GM18861 (cell line): ENCODE measurements at regions not wholly inside any gene's neighbourhood (a gene's known extent, or its start where the extent isn't known, plus 50 kb on each side); places are given as distances from the start of the nearest gene placed in this dataset.
"Not testable (repeated sequence)": the region's sequence is repeated elsewhere in the genome, so short reads cannot be mapped to it uniquely, and the experiment has no call there.

Source experiments
- ATAC-seq: cut with Tn5 transposase; IDR thresholded peaks from one replicate; pipeline ENCODE4 v1.9.1; 2021; ENCODE audit not compliant: unreplicated experiment

DNA sequence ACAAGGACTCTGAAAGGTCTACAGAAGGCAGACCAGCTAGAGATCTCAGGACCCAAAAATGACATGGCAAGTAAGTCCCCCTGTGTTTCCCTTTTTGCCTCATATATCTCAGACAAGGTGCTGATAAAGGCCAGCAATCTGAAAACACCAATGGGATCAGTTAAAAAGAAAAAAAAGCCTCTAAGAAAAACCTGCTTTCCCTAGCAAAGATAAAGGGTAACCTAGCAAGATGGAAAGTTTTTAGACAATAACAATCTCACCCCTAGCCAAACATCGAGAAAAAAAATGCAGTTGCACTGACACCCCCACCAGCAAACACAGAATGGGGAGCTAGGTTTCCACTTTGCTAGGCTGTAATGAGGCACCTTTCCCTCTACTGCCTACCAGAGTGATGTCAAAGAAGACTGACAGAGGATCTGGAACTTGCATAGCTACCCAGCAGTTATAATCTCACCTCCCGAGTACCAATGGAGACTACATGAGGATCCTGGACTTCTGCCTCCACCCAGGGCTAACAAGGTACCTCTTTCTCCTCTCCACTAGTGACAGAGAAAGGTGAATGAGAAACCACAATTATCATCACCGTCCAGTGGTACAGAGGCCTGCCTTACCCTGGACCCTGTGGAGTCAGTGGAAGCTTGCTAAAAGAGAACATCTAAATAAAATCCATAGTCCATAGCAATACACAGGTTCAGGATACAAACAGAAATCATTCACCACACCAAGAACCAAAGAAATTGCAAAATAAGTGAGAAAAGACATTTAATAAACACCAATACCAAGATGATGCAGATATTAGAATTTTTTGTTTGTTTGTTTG is 240.8 kb downstream of the ARHGAP12 start:
- ATAC-seq: no peak

GRCh38 chr10:31686599-31686998 is 242.0 kb downstream of the ARHGAP12 start:
- no peak for ATAC-seq

GRCh38 chr10:31683682-31684081 is 244.9 kb downstream of the ARHGAP12 start:
- ATAC-seq: no peak

GRCh38 chr10:31679936-31680335 is 248.7 kb downstream of the ARHGAP12 start:
- no peak for ATAC-seq

DNA sequence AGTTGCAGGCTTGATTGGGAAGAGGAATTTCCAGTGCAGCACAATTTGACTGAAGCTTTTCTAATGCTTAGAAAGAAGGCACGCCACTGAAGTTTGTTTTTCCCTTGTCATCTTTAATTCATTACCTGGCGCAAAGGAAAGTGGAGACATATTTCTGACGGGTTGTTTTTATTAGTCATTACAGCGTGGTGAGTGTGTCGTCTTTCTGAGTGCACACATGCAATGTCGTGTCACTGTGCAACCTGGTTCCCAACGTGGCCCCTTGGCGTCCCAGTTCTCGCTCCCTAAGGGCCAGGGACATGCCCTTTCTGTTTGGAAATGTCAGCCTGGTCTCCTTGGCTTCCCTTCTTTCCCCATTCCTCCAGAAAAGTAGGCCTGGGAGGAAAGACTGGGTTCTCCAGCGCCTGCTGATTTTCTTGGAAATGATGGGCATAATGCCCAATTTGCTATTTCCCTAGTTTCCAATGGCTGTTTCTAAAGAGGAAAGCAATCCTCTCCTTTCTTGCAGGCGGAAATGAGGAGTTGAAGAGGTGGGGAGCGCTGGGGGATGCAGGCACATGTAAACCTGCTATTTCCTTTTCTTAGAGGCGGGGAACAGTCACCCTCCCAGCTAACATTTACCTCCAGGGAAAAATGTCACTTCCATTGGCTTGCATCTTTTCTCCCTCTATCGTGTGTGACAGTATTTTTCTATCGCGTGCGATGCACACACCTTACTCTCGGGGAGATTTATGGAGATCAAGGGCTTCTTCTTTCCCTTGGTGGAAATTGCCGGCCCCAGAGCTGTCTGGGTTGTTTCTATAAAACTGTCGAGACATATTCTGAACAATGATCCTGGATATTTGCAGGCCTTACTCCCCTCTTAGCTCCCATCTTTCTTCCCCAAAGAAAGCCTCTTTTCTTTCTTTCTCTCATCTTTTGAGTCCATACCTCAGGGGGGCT is 249.8 kb downstream of the ARHGAP12 start:
- no peak for ATAC-seq

- ATAC-seq: no peak
Observed at GRCh38 chr10:31678139-31678536, 250.5 kb downstream of the ARHGAP12 start.

DNA sequence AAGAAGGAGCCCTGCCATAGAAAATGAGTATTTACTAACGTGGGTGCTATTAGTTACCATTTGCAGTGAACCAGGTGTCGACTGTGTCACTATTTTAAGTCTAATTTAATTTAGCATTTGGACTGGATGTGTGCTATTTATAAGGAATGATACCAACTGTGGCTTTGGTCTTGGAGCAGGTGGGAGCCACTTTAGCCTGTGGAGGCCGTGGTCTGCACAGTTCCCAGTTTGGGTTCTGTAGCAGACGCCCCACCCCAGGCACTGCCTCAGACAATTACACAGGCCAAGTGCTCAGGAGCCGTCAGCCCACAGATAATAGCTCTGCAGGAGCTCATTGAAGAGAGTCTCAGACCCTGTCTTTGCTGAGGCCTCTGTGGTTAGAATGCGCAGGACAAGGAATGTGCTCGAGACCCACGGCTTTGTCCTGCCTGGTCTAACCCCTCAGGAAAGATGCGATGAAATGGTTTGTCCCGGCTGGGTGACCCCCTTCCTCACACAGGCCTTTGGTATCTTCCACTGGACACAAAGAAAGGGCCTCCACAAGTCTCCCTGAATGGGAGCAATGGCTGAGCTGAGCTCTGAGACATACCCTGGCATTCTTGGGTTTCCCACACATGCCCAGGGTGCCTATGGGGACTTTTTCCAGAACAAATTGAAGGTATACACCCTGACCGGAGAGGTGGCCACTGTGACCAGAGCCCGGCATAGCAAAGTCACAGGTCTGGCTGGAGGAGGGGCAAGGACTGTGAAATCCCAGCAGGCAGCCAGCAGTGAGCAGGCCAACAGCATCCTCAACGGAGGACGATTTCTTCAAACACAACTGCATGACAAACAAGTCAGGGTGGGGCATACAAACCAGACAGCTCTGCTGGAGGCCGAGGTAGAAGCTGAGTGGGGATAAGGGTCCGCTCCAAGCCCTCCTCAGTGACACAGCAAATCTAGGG is 251.2 kb downstream of the ARHGAP12 start:
- no peak for ATAC-seq

DNA sequence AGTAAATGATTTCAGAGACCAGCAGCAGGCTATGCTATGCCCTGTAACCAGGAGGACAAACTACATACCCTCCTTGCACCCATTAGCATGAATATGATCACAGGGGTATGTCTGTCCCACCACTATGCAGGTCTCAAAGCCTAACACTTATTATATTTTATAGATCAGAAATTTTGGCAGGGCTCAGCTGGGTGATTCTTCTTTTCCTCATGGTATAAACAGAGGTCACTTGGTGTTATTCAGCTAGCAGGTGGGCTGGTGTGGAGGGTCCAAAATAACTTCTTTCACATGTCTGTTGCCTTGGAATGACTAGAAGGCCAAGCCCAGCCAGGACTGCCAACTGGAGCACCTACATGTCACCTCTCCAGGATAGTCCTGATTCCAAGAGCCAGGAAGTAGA is 252.9 kb downstream of the ARHGAP12 start:
- ATAC-seq: no peak

DNA sequence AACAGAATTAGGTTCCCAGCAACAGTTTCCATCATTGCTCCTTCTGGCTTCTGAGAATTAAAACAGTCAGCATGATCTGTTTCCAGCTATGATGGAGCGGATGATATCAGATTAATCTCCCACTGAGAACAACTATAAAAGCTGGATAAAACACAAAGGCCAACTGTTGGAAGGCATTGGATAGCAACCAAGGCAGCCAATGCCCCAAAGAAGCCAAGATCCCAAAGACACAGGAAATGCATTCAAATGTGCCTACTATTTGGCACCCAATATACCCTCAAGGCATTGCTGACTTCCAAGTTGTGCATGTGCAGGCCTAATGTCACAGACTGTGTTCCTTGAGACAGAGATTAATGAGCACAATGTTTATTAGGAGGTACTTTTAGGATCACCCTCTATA is 259.3 kb downstream of the ARHGAP12 start:
- ATAC-seq: no peak

- no peak for ATAC-seq
Observed at GRCh38 chr10:31668326-31668725, 260.3 kb downstream of the ARHGAP12 start.

DNA sequence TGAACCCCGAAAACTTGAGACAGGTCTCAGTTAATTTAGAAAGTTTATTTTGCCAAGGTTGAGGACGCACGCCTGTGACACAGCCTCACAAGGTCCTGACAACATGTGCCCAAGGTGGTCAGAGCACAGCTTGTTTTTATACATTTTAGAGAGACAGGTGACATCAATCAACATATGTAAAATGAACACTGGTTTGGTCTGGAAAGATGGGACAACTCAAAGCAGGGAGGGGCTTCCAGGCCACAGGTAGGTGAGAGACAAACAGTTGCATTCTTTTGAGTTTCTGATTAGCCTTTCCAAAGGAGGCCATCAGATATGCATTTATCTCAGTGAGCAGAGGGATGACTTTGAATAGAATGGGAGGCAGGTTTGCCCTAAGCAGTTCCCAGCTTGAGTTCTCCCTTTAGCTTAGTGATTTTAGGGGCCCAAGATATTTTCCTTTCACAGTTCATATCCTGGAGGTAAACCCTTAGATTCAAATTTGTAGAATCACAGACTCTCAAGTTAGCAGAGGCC is 262.8 kb downstream of the ARHGAP12 start:
- ATAC-seq: not testable (repeated sequence)

GRCh38 chr10:31664803-31665202 is 263.8 kb downstream of the ARHGAP12 start:
- ATAC-seq: no peak

- ATAC-seq: not testable (repeated sequence)
Observed at GRCh38 chr10:31664071-31664470, 264.6 kb downstream of the ARHGAP12 start.

GRCh38 chr10:31660300-31660699 is 268.3 kb downstream of the ARHGAP12 start:
- ATAC-seq: no peak

- ATAC-seq: no peak
Observed at GRCh38 chr10:31659665-31660064, 269.0 kb downstream of the ARHGAP12 start.

- no peak for ATAC-seq
Observed at GRCh38 chr10:31657434-31657872, 271.2 kb downstream of the ARHGAP12 start.

DNA sequence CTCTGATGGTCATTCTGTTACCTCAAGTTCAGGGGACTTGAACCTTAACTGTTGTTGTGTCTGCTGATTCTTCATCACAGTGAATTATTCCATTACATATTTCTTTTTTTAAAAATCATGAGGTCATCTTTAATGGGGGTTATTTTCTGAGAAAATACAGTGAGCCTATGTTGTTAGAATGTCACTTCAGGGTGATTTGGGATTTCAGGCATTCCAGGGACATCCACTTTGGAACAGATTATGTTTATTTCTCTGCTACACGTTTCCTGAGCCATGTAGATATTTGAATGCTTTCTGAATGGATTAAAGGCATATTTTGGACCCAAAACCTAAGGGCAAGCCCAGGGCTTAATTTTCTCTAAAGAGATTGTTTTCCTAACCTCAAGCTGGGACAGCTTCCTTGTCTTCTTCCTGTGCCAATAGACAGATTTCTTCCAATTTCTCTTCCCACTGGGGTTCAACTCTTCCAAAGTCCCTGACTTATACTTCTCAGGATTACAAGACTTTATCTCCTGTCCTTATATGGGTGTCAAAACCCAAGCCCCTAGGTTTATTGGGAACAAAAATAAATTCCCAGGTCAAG is 271.7 kb downstream of the ARHGAP12 start:
- no peak for ATAC-seq

GRCh38 chr10:31652038-31652437 is 276.6 kb downstream of the ARHGAP12 start:
- no peak for ATAC-seq

DNA sequence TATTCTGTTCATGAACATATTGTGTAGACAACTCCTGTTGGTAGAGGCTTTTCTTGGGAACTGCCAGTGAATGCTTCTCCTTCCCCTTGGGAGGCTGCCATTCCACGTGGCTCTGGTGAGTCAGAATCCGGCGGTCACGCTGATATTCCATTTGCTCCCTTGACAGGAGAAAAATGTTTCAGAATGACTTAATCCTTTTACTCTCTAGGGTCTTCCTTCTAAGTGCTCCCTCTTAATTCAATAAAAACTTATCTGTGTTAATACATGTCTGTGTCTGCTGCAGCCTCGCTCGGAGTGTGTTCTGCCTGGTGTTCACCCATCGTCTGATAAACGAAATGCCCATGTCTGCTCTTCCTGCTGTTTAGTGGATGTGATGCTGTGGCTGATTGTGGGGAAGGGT is 278.6 kb downstream of the ARHGAP12 start:
- no peak for ATAC-seq

DNA sequence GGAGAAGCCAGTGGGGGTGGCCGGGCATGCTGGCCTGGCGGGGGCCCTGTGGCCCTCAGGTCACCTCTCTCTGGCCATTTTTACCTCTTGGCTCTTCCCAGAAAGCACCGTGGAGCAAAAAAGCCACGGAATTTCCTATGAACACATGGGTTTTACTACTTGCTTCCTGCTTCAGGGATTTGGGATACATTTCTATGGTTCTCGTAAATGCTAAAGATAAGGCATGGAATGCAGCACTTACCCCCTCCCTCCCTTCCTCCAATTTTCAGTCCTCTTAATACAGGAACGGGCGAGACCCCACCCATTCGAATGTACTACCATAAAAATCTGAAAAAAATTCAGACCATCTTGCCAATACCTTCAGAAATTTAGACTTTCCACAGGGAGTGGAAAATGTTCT is 279.7 kb downstream of the ARHGAP12 start:
- no peak for ATAC-seq
